Body of pancreas (tissue), 4 donors: ENCODE measurements at regions not wholly inside any gene's neighbourhood (a gene's known extent, or its start where the extent isn't known, plus 50 kb on each side); places are given as distances from the start of the nearest gene placed in this dataset.
"Not testable (repeated sequence)": the region's sequence is repeated elsewhere in the genome, so short reads cannot be mapped to it uniquely, and the experiment has no call there.

ENCODE experiments used
- POLR2A ChIP-seq, 3 donors: fragments of 450-650 bp; IDR thresholded peaks; one replicate each; pipeline ENCODE4 v1.6.1; 2016; ENCODE audit warnings: antibody characterized with exemption in 3 of 3, mild to moderate bottlenecking in 2 of 3
- TF ChIP-seq, protein P1 (sequence below), 7 experiments: fragments of 450-650 bp in 4 of 7; fragments of 200-600 bp in 3 of 7; sonication (generic) in 3 of 7; IDR thresholded peaks; one replicate each; pipeline ENCODE4 v1.5.1; 2016 to 2019; ENCODE audit warnings: antibody characterized with exemption in 7 of 7

DNA sequence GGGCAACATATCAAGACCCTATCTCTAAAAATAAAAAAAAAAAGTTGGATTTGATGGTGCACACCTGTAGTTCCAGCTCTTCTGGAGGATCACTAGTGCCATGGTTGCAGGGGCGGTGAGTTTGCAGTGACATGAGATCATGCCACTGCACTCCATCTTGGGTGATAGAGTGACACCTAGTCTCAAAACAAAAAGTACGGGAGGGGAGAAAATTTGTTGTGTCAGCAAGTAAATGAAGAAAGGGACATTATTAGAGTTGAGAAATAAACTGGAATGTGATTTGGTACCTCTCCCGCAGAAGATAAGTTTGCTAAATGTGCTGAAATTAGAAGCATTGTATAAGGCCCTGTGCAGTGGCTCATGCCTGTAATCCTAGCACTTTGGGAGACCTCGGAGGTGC lies 105.1 kb downstream of the PPIAL4G start:
- TF ChIP-seq, protein P1, sequence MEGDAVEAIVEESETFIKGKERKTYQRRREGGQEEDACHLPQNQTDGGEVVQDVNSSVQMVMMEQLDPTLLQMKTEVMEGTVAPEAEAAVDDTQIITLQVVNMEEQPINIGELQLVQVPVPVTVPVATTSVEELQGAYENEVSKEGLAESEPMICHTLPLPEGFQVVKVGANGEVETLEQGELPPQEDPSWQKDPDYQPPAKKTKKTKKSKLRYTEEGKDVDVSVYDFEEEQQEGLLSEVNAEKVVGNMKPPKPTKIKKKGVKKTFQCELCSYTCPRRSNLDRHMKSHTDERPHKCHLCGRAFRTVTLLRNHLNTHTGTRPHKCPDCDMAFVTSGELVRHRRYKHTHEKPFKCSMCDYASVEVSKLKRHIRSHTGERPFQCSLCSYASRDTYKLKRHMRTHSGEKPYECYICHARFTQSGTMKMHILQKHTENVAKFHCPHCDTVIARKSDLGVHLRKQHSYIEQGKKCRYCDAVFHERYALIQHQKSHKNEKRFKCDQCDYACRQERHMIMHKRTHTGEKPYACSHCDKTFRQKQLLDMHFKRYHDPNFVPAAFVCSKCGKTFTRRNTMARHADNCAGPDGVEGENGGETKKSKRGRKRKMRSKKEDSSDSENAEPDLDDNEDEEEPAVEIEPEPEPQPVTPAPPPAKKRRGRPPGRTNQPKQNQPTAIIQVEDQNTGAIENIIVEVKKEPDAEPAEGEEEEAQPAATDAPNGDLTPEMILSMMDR (IDR thresholded peaks at IDR 0.05): not testable (repeated sequence)
- not testable (repeated sequence) for TF ChIP-seq POLR2A (IDR thresholded peaks at IDR 0.05)
